ENCODE measurements at regions not wholly inside any gene's neighbourhood (a gene's known extent, or its start where the extent isn't known, plus 50 kb on each side); places are given as distances from the start of the nearest gene placed in this dataset.

DNA sequence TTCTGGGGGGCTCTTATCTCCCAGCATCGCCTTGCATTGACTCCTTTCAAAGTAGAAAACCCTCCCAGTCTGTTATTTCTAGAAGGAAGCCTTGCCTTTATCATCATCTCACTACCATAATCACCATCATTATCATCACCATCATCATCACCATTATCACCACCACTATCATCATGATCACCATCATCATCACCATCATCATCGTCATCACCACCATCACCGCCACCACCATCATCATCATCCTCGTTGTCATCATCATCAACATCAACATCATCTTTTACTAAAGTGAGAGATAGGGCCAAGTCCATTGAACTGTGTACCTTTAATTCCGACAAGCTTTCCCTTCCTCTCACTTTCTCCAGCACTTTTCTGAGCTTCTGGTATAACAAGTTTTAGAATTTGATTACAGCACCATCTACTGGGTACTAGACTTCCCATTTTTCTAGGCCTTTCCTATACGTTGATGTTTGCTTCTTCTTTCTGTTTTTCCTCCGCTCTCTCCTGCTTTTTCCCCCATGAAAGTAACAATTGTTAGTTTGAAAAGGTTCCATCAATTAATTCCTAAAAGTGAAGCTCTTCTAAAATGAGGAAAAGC, 226.4 kb downstream of the BUB3 start:
- TF ChIP-seq EP300 (IDR thresholded peaks at IDR 0.05) (no peak), PHF8 (IDR thresholded peaks at IDR 0.05; ENCODE audit: borderline replicate concordance, low read depth) (no peak), RCOR1 (IDR thresholded peaks at IDR 0.05; ENCODE audit: low read depth, low read length) (no peak), SREBF2 (IDR thresholded peaks at IDR 0.05) (no peak), NFE2L2 (conservative IDR thresholded peaks at IDR 0.05; ENCODE audit: low read length) (no peak), POLR2A (IDR thresholded peaks at IDR 0.05; ENCODE audit: low read length) (no peak)
- TF ChIP-seq, protein P1, sequence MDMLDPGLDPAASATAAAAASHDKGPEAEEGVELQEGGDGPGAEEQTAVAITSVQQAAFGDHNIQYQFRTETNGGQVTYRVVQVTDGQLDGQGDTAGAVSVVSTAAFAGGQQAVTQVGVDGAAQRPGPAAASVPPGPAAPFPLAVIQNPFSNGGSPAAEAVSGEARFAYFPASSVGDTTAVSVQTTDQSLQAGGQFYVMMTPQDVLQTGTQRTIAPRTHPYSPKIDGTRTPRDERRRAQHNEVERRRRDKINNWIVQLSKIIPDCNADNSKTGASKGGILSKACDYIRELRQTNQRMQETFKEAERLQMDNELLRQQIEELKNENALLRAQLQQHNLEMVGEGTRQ (IDR thresholded peaks at IDR 0.05): no peak
- TF ChIP-seq, protein P2, sequence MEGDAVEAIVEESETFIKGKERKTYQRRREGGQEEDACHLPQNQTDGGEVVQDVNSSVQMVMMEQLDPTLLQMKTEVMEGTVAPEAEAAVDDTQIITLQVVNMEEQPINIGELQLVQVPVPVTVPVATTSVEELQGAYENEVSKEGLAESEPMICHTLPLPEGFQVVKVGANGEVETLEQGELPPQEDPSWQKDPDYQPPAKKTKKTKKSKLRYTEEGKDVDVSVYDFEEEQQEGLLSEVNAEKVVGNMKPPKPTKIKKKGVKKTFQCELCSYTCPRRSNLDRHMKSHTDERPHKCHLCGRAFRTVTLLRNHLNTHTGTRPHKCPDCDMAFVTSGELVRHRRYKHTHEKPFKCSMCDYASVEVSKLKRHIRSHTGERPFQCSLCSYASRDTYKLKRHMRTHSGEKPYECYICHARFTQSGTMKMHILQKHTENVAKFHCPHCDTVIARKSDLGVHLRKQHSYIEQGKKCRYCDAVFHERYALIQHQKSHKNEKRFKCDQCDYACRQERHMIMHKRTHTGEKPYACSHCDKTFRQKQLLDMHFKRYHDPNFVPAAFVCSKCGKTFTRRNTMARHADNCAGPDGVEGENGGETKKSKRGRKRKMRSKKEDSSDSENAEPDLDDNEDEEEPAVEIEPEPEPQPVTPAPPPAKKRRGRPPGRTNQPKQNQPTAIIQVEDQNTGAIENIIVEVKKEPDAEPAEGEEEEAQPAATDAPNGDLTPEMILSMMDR (IDR thresholded peaks at IDR 0.05): peak; percentile 52
